Bronchial epithelial cell (primary cell): ENCODE measurements at regions not wholly inside any gene's neighbourhood (a gene's known extent, or its start where the extent isn't known, plus 50 kb on each side); places are given as distances from the start of the nearest gene placed in this dataset.

Experiments
- DNase-seq: peaks from one replicate; pipeline ENCODE4 v3.0.0-alpha.2; 2010; ENCODE audit warnings: low read depth
- FAIRE-seq: peaks from 2 replicates; lab custom pipeline; 2011; peaks lifted over from hg19 to GRCh38; lab: Jason Lieb, UNC
- H3K27me3 ChIP-seq: 2 replicates; pipeline ENCODE4 v1.5.1; 2011; ENCODE audit warnings: low read length; ENCODE audit not compliant: control insufficient read depth, insufficient read depth
- H3K36me3 ChIP-seq: 2 replicates; pipeline ENCODE4 v1.5.1; 2011; ENCODE audit warnings: low read length; ENCODE audit not compliant: control insufficient read depth, insufficient read depth
- H3K4me3 ChIP-seq: 2 replicates; pipeline ENCODE4 v1.5.1; 2011; ENCODE audit warnings: mild to moderate bottlenecking, low read depth, low read length, control low read depth
- TF ChIP-seq, protein P1 (sequence below): IDR thresholded peaks from 2 replicates; pipeline ENCODE4 v1.5.1; 2011; ENCODE audit warnings: mild to moderate bottlenecking, moderate library complexity, low read length, control low read depth, inconsistent platforms; ENCODE audit not compliant: insufficient read depth, severe bottlenecking

DNA sequence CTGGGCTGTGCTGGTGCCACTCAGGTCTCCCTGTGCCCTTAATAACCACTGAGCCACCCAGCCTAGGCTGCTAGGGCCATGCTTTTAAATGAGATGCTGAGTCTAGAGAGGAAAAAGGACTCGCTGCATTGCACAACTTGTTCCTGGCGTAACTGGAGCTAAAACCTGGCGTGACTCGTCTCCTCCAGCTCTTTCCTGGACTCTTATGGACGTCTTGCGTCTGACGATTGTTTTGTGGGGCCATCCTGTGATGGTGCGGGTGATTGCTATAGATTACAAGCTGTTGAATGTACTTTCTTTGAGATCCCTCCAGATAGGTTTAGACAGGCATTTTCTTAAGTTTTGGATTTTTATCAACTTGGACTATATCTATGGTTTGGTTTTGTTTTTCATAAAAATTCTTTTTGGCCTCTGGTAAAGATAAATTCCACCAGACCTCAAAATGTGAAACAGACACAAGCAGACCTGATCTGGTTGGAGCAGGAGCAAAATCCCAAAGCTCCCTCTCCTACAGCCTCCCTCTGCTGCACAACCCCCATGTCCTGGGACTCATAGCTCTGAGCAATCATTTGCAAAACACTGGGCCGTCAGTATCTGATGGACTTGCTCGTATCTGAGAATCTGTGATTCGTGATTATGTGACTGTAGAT is 230.3 kb downstream of the ARHGAP12 start:
- no peak for FAIRE-seq

DNA sequence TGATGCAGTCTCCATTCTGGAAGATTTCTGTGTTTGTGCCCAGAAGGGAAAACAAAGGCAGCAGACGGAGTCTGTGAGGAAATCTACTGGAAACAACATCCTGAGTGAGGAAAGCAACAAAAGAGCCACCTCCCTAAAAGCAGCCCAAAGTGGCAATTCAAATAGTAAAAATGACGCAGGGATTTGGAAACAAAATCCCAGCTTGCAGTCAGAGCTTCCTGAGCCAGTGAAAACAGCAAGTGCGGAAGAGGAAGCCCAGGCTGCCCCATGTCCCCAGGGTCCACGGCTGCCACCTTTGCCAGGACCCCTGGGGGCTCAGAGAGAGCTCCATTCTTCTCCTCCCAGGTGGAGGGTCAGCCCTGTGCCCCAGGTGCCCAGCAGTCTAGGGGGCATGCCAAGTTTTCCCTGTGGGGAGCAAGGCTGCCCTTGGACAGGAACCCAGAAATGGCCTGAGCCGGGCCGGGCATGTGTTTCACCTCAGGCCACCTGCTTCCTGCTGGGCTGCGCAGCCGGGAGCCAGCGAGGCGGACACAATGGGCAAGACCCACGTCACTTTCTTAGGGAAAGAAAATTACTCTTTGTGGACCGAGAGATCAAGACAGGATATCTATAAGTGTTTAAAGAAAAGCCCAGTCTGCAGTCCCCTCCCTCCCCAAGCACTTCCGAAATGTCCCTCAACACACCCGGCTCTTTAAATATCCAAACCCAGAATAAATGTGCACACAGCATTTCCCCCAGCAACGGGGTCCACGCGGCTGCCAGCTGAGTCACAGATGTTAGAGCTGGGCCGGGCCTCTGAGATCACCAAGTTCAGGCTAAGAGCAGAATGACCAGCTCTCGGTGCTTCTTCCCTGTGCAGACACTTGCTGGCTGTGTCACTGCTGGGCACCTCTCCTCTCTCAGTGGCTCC is 231.1 kb downstream of the ARHGAP12 start:
- DNase-seq = peak; percentile 8
- FAIRE-seq = no peak
- no peaks in the 10 kb centered on the region for H3K27me3 ChIP-seq
- no peaks in the 10 kb centered on the region for H3K36me3 ChIP-seq
- H3K4me3 ChIP-seq = no peak overlapping the region
- TF ChIP-seq, protein P1, sequence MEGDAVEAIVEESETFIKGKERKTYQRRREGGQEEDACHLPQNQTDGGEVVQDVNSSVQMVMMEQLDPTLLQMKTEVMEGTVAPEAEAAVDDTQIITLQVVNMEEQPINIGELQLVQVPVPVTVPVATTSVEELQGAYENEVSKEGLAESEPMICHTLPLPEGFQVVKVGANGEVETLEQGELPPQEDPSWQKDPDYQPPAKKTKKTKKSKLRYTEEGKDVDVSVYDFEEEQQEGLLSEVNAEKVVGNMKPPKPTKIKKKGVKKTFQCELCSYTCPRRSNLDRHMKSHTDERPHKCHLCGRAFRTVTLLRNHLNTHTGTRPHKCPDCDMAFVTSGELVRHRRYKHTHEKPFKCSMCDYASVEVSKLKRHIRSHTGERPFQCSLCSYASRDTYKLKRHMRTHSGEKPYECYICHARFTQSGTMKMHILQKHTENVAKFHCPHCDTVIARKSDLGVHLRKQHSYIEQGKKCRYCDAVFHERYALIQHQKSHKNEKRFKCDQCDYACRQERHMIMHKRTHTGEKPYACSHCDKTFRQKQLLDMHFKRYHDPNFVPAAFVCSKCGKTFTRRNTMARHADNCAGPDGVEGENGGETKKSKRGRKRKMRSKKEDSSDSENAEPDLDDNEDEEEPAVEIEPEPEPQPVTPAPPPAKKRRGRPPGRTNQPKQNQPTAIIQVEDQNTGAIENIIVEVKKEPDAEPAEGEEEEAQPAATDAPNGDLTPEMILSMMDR = no peak

More for the DNA sequence above, 230.3 kb downstream of the ARHGAP12 start:
- Histone ChIP-seq H3K27me3 (no peaks in the 10 kb centered on the region), H3K36me3 (no peaks in the 10 kb centered on the region), H3K4me3 (no peak overlapping the region)
- DNase-seq = peak; percentile 23
- TF ChIP-seq, protein P1 = no peak

DNA sequence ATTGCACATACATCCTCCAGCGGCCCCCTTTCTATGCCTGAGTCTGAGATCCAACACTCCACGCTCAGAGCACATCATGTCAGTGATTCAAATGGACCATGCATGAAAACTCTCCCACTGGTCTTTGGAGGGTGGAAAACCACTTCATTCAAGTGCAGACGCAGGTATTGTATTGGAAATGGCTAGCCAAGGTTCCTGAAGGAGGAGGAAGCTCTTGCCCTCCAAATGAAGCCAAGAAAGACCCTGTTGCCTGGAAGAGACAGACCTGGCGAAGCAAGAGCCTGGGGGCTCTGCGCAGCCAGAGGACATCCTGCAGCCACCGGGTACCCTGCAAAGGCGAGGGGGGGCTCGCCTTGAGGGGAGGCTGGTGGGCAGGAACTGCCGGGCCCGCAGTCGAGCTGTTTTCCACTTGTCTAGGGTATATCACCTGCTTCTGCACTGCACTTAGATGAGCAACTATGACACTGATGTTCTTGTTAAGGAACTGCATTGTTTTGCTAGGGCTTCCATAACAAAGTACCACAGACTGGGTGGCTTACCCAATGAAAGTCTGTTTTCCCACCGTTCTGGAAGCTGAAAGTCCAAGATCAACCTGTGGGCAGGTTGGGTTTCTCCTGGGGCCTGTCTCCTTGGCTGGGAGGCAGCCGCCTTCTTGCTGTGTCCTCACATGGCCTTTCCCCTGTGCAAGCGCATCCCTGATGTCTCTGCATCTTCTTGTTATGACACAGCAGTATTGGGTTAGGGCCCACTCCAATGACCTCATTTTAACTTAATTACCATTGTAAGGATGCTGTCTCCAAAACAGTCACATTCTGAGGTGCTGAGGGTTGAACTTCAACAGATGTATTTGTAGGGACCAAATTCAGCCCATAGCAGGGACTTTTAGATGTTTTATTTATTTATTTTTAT is 233.4 kb downstream of the ARHGAP12 start:
- TF ChIP-seq, protein P1 = no peak
- DNase-seq = no peak

DNA sequence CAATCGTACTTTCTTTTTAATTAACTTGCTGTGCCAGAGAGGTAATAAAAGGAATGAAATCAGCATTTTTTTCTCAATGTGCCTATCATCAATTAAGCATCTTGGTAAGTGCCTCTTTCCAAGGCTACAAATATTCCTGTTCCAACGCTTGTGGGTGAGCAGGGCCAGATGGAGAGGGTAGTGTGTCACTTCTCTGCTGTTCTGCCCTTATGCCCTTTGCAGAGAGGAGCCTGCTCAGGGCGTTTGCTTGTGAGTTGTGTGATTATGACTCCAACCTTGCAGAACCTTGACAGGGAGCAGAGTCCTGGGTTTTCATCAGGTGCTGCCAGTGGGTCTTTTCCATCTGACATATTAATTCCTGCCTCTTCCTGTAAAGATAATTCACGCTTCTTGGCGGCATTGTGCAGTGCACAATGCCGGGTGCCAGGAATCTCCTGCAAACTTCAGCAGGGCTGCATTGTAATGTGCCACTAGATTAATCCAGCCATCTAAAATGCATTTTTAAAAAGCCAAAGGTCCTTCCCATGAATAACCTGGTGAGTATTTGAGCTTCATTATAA is 234.4 kb downstream of the ARHGAP12 start:
- Histone ChIP-seq H3K27me3 (no peaks in the 10 kb centered on the region), H3K4me3 (no peak overlapping the region), H3K36me3 (no peaks in the 10 kb centered on the region)
- FAIRE-seq = no peak
- DNase-seq = no peak
- TF ChIP-seq, protein P1 = no peak

More for the DNA sequence above, 233.4 kb downstream of the ARHGAP12 start:
- Histone ChIP-seq H3K4me3 (no peak overlapping the region), H3K27me3 (no peaks in the 10 kb centered on the region), H3K36me3 (no peaks in the 10 kb centered on the region)
- FAIRE-seq = no peak

DNA sequence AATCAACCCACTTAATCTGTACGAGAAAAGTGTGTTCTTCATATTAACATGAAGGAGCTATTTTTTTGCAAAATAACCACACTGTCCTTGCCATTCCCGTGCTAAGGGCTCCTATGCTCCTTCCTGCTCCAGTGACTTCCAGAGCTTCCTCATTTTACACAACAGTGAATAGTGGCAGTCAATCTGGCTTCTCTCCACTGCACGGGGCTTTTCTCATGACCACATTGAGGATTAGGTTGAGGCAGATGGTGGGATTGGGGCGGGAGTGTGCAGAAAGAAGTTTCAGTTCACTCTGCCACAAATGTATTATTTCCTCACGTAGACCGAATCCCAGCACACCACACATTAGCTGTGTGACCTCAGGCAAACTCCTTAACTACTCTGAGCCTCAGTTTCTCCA is 235.1 kb downstream of the ARHGAP12 start:
- FAIRE-seq (no peak), DNase-seq (no peak)
- Histone ChIP-seq H3K36me3 (no peaks in the 10 kb centered on the region), H3K4me3 (no peak overlapping the region), H3K27me3 (no peaks in the 10 kb centered on the region)
- TF ChIP-seq, protein P1 = no peak
